Endodermal cell (in vitro differentiated cells): ENCODE measurements at regions not wholly inside any gene's neighbourhood (a gene's known extent, or its start where the extent isn't known, plus 50 kb on each side); places are given as distances from the start of the nearest gene placed in this dataset.

ENCODE experiments used
- DNase-seq: peaks from one replicate; pipeline ENCODE4 v3.0.0-alpha.2; 2017
- H3K27ac ChIP-seq: 2 replicates; pipeline ENCODE4 v1.5.1; 2013; ENCODE audit warnings: mild to moderate bottlenecking, low read depth, low read length, moderate library complexity
- H3K27me3 ChIP-seq: 2 replicates; pipeline ENCODE4 v1.6.1; 2013; ENCODE audit warnings: mild to moderate bottlenecking, low read length, moderate library complexity; ENCODE audit not compliant: insufficient read depth, control insufficient read depth, poor library complexity, severe bottlenecking
- H3K36me3 ChIP-seq: 2 replicates; pipeline ENCODE4 v1.7.0; 2013; ENCODE audit warnings: mild to moderate bottlenecking, low read length, moderate library complexity; ENCODE audit not compliant: control insufficient read depth, insufficient read depth
- H3K4me1 ChIP-seq: one replicate; pipeline ENCODE4 v1.7.0; 2013; ENCODE audit warnings: low read length; ENCODE audit not compliant: control insufficient read depth, insufficient read depth
- H3K4me3 ChIP-seq: 2 replicates; pipeline ENCODE4 v1.5.1; 2013; ENCODE audit warnings: mild to moderate bottlenecking, low read length, moderate library complexity
- H3K9ac ChIP-seq: 2 replicates; pipeline ENCODE4 v1.6.1; 2013; ENCODE audit warnings: mild to moderate bottlenecking, low read length, moderate library complexity; ENCODE audit not compliant: poor library complexity, severe bottlenecking; ENCODE audit errors: extremely low read depth
- H3K9me3 ChIP-seq: 2 replicates; pipeline ENCODE4 v1.6.1; 2013; ENCODE audit warnings: mild to moderate bottlenecking, low read length, moderate library complexity; ENCODE audit not compliant: control insufficient read depth
- H3K27ac Mint-ChIP-seq: 2 replicates; pipeline ENCODE4 v1.8.0; 2020; ENCODE audit warnings: mixed read lengths
- H3K27me3 Mint-ChIP-seq: 2 replicates; pipeline ENCODE4 v1.8.0; 2021; ENCODE audit warnings: mild to moderate bottlenecking, mixed read lengths; ENCODE audit not compliant: insufficient read depth
- H3K36me3 Mint-ChIP-seq: 2 replicates; pipeline ENCODE4 v1.8.0; 2020; ENCODE audit warnings: low read depth, mixed read lengths
- H3K4me1 Mint-ChIP-seq: 2 replicates; pipeline ENCODE4 v1.8.0; 2020; ENCODE audit warnings: mixed read lengths
- H3K4me3 Mint-ChIP-seq: 2 replicates; pipeline ENCODE4 v1.8.0; 2020; ENCODE audit warnings: mild to moderate bottlenecking, moderate library complexity, mixed read lengths
- H3K9me3 Mint-ChIP-seq: 2 replicates; pipeline ENCODE4 v1.8.0; 2020; ENCODE audit warnings: mild to moderate bottlenecking, mixed read lengths
- WGBS, 2 experiments: methylation state at CpG; one replicate each; pipeline versions ENCODE4 v1.1.5 to v1.1.7; 2013; ENCODE audit warnings: missing lambda C conversion rate in 2 of 2, mixed read lengths in 1 of 2; ENCODE audit not compliant: insufficient coverage in 1 of 2, insufficient read length in 1 of 2; 5-methylcytosine and 5-hydroxymethylcytosine counted together
- TF ChIP-seq, protein P1 (sequence below): fragments of 200-600 bp; sonication (generic); conservative IDR thresholded peaks from 2 replicates; pipeline ENCODE4 v1.5.0; 2021; ENCODE audit warnings: antibody characterized with exemption, mild to moderate bottlenecking

DNA sequence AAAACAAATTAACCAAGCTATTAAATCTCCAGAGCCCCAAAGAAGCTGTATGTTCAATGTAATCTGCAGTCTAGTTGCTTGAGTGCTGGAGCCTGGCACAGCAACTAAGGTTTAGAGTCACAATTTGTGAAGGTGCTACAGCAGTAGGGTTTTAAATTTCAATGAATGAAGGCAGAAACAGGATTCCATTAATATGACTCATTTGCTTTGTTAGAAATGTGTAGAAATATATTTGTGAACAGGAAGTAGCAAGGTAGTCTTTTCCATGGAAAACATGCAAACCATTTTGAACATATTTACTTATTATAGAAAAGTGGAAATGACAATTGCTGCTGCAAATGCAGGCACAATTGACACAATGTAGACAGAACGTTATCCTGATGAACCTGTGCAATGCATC, 149.0 kb upstream of the STEAP4 start:
- no peak for DNase-seq
- no peaks in the 10 kb centered on the region for H3K9me3 ChIP-seq
- no peaks in the 10 kb centered on the region for H3K9me3 Mint-ChIP-seq
- no peak overlapping the region for H3K27ac Mint-ChIP-seq
- H3K4me3 ChIP-seq: no peak overlapping the region
- TF ChIP-seq, protein P1, sequence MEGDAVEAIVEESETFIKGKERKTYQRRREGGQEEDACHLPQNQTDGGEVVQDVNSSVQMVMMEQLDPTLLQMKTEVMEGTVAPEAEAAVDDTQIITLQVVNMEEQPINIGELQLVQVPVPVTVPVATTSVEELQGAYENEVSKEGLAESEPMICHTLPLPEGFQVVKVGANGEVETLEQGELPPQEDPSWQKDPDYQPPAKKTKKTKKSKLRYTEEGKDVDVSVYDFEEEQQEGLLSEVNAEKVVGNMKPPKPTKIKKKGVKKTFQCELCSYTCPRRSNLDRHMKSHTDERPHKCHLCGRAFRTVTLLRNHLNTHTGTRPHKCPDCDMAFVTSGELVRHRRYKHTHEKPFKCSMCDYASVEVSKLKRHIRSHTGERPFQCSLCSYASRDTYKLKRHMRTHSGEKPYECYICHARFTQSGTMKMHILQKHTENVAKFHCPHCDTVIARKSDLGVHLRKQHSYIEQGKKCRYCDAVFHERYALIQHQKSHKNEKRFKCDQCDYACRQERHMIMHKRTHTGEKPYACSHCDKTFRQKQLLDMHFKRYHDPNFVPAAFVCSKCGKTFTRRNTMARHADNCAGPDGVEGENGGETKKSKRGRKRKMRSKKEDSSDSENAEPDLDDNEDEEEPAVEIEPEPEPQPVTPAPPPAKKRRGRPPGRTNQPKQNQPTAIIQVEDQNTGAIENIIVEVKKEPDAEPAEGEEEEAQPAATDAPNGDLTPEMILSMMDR: no peak
- no peaks in the 10 kb centered on the region for H3K4me1 ChIP-seq
- 86 to 100% methylated on average over 1 of the region's 1 CpG for WGBS, 2 experiments
- H3K36me3 Mint-ChIP-seq: no peaks in the 10 kb centered on the region
- no peaks in the 10 kb centered on the region for H3K36me3 ChIP-seq
- H3K9ac ChIP-seq: no peak overlapping the region
- no peak overlapping the region for H3K27ac ChIP-seq
- H3K4me3 Mint-ChIP-seq: no peak overlapping the region
- H3K27me3 Mint-ChIP-seq: no peaks in the 10 kb centered on the region
- H3K4me1 Mint-ChIP-seq: peaks cover 4% of the 10 kb centered on the region
- H3K27me3 ChIP-seq: no peaks in the 10 kb centered on the region

DNA sequence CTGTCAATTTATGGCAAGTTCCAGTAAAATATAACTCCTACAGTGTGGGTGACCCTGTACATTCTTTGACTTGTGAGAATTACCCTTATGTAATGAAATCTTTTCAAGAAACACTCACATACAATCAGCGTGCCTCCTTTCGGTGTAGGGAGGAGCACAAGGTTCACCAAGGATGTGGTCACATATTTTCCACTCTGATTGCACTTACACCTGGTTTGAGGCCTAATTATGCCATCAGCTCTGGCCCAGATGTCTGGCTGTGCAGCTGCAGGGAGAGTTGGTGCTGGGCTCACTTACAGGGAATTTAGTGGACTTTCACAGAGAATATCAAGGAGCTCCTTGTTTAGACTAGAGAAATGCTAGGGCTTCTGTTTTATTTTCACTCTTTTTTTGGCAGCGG, 146.0 kb upstream of the STEAP4 start:
- H3K9me3 ChIP-seq: no peaks in the 10 kb centered on the region
- Mint-ChIP-seq H3K4me1 (peaks cover 4% of the 10 kb centered on the region), H3K9me3 (no peaks in the 10 kb centered on the region), H3K36me3 (no peaks in the 10 kb centered on the region), H3K27me3 (no peaks in the 10 kb centered on the region), H3K27ac (no peak overlapping the region), H3K4me3 (no peak overlapping the region)
- whole genome bisulfite sequencing, 2 experiments: 97 to 100% methylated on average over 2 to 3 of the region's 3 CpGs
- H3K9ac ChIP-seq: no peak overlapping the region
- no peak overlapping the region for H3K4me3 ChIP-seq
- H3K27me3 ChIP-seq: no peaks in the 10 kb centered on the region
- DNase-seq: no peak
- TF ChIP-seq, protein P1: no peak
- no peak overlapping the region for H3K27ac ChIP-seq
- no peaks in the 10 kb centered on the region for H3K4me1 ChIP-seq
- no peaks in the 10 kb centered on the region for H3K36me3 ChIP-seq

DNA sequence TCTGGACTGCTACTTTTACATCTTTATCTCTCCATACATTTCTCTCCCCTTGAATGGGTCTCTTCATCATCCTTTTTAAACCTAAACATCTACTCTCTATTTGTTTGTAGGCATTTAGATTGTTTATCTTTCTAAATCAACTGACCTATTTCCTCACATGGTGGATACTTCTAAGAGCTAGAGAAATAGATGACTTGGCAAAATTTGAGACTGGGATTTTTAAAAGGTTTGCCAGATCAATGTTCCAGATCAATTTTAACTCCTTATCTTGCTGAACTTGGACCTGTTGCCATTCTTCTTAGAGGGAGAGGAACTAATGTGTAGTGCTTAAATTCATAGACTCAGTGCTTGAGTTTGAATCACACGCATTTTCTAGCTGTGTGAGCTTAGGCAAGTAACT, 144.2 kb upstream of the STEAP4 start:
- H3K9ac ChIP-seq: no peak overlapping the region
- H3K4me3 Mint-ChIP-seq: no peak overlapping the region
- no peaks in the 10 kb centered on the region for H3K4me1 ChIP-seq
- 94 to 100% methylated on average over 1 of the region's 1 CpG for WGBS, 2 experiments
- peaks cover 4% of the 10 kb centered on the region for H3K4me1 Mint-ChIP-seq
- DNase-seq: no peak
- no peaks in the 10 kb centered on the region for H3K9me3 ChIP-seq
- H3K27ac Mint-ChIP-seq: no peak overlapping the region
- no peaks in the 10 kb centered on the region for H3K27me3 ChIP-seq
- no peak overlapping the region for H3K4me3 ChIP-seq
- H3K27me3 Mint-ChIP-seq: no peaks in the 10 kb centered on the region
- H3K27ac ChIP-seq: no peak overlapping the region
- H3K36me3 Mint-ChIP-seq: no peaks in the 10 kb centered on the region
- TF ChIP-seq, protein P1: no peak
- H3K9me3 Mint-ChIP-seq: no peaks in the 10 kb centered on the region
- H3K36me3 ChIP-seq: no peaks in the 10 kb centered on the region
